DMS114 treated with DMSO at 0.1 percent for 48 hours (cell line): ENCODE measurements at regions not wholly inside any gene's neighbourhood (a gene's known extent, or its start where the extent isn't known, plus 50 kb on each side); places are given as distances from the start of the nearest gene placed in this dataset.

Experiments used
- DNase-seq: peaks from one replicate; lab custom pipeline; 2025; ENCODE audit not compliant: unreplicated experiment; lab: John Stamatoyannopoulos, UW

DNA sequence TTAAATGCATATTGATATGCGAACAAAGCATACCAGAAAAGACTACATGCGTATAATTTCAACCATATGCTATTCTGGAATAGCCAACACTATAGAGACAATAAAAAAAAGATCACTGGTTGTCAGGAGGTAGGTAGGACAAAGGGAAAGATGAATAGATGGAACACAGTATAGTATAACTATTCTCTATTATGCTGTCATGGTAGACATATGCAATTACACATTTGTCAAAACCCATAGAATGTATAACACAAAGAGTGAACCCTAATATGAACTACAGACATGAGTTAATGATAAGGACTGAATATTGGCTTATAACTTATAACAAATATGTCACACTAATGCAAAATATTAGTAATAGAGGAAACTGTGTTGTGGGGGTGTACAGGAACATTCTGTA lies 460.8 kb downstream of the TAF11L14 start:
- DNase-seq, result no peak

- no peak for DNase-seq
Measured at GRCh38 chr5:18097817-18098216, 463.6 kb downstream of the TAF11L14 start.

DNA sequence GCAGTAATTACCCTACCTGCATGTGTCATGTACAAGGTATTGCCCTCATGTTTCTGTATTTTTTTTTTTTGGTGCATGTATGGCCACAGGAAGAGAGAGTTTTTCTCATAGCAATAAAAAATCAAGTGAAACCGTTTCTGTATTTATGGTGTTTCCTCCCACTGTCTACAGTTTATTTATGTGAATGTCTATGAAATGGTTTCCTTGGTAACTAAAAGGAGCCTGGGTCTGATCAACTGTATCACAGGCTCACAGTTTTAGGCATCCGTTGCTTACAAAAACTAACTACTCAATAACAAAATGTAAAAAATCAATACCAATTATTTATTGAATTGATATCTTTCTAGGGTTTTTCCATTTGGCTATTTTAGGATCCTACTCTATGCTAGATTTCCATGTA lies 464.4 kb downstream of the TAF11L14 start:
- no peak for DNase-seq

DNA sequence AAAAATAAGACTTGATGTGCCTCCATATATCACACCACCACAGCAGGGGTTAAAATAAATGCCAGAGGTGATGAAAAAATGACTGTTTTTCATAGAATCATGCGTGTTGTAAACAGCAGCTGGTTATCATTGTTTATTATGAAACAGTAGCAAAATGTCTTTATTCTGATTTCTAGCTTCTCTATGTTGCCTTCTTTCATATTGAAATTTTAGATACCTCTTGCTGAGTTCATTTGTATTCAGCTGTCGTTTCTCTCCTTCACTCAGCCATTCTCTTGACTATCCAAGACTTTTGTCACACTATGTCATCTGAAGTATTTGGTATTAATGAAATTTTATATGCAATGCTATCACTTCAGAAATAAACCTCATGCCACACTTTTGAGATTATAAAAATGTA lies 465.0 kb downstream of the TAF11L14 start:
- DNase-seq, result no peak

- DNase-seq, result no peak
Measured at GRCh38 chr5:18101532-18101931, 467.3 kb downstream of the TAF11L14 start.

GRCh38 chr5:18102733-18103132 lies 468.5 kb downstream of the TAF11L14 start:
- DNase-seq, result no peak

GRCh38 chr5:18105449-18105848 lies 471.2 kb downstream of the TAF11L14 start:
- DNase-seq, result no peak

- no peak for DNase-seq
Measured at GRCh38 chr5:18111906-18112465, 477.7 kb downstream of the TAF11L14 start.

- DNase-seq, result peak; percentile 3
Measured at GRCh38 chr5:18113721-18114120, 479.5 kb downstream of the TAF11L14 start.

DNA sequence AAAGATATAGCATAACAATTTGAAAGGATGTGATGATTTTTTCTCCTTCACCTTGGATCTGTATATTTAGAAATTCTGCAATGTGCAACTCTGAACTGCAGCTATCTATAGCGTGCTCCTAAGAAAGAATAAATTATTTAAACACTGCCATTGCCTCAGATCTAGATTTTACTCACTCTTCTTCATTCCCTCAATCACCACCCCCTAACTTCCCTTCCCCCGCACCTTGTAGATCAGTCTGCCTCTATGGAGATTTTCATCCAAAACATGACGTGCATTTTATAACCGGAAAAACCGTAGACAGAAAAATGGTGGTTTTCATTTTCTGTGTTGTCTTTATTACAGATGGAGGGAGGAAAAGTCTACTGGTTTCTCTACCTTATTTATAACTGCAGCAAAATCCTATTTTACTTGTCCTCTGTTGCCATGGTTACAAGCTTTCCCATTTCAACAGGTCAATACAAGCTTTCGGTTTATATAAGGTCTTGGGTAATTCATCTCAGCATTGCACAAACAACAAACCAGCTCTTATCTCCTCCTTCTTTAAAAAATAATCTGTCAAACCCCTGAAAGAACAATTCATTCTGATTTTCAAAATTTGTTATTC lies 480.0 kb downstream of the TAF11L14 start:
- no peak for DNase-seq

DNA sequence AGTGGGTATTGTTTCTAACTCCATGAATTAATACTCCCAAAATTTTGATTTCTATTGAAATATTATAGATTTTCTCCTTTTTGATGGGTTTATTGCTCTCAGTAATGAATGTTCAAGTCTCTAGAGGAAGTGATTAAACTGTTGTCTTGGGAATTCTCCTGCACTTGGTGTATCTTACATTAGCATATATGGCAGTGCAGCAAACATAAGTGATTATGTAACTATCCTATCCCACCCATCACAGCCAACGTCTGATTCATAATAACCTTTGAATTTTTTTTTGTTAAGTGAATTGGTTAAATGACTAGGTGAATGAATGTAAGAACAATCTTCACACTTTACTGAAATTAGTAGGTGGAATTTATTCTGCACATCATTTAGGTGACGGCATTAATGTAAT lies 483.7 kb downstream of the TAF11L14 start:
- no peak for DNase-seq

GRCh38 chr5:18119156-18119785 lies 485.0 kb downstream of the TAF11L14 start:
- DNase-seq, result no peak

DNA sequence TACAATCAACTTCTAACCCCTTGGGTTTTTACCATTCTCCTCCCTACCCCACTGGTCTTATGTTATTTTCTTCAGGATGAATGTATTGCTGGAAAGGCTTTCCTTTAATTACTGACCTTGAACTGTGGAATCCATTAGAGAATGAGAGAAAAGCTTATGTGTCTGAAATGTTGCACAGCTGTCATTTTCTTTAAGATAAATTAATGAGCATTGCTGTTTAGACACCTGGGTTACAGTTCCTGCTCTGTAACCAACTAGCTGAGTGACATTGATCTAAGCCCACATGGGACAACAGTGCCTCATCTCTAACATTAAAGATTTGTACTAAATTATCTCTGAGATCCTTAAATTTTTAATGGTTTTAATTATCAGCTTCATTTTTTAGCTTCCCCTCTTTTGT lies 507.0 kb downstream of the TAF11L14 start:
- no peak for DNase-seq

- no peak for DNase-seq
Measured at GRCh38 chr5:18142831-18143230, 508.6 kb downstream of the TAF11L14 start.

GRCh38 chr5:18152671-18153070 lies 518.4 kb downstream of the TAF11L14 start:
- no peak for DNase-seq

- DNase-seq, result no peak
Measured at GRCh38 chr5:18158166-18158565, 523.9 kb downstream of the TAF11L14 start.

DNA sequence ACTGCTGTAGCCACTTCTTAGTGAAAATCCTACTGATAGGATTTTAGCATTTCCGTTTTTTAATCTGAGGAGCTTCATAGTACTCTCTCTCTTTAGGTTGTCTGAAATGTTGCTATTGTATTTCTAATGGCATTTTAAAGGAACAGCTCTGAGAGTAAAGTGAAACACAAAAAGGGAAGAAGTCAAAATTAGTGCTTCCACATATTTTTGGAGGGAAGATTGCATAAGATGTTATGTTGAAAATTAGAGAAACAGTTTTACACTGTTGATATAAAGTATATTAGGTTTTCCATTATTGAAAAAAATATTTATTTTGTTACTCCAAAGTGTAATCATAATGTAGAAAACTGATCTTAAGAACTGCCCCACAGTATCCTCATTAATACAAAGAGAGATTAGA lies 525.1 kb downstream of the TAF11L14 start:
- DNase-seq, result no peak

DNA sequence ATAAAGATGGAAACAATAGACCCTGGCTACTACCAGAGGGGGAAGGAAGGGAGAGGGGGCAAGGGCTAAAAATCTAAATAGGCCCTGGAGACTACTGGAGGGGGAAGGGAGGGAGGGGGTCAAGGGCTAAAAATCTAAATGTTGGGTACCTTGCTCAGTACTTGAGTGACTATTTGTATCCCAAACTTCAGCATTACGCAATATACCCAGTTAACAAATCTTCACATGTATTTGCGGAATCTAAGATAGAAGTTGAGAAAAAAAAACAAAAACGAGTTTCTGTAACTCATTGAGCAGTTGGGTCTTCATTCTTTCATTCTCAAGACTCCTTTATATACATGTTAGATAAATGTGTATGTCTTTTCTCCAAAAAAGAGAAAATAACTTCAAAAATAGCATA lies 537.4 kb downstream of the TAF11L14 start:
- DNase-seq, result no peak

GRCh38 chr5:18179579-18179978 lies 545.3 kb downstream of the TAF11L14 start:
- DNase-seq, result no peak

DNA sequence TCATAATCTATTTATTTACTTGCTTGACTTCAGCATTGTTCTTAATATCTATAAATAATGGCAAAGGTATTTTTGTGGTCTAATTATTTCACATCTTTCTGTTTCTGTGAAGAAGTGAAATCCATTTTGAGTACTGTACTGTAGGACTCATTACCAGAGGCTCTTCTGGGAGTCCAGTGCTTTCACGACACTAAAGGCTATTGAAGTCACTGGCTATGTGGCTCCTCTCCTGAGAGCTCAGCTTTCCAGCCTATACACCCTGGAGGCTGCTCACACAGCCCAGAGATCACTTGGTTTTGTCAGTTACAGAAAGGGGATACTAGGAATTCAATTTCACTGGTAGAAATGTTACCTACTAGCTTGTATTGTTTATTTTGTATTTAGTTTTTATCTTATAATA lies 547.3 kb downstream of the TAF11L14 start:
- no peak for DNase-seq

GRCh38 chr5:18195910-18196309 lies 561.6 kb downstream of the TAF11L14 start:
- no peak for DNase-seq

DNA sequence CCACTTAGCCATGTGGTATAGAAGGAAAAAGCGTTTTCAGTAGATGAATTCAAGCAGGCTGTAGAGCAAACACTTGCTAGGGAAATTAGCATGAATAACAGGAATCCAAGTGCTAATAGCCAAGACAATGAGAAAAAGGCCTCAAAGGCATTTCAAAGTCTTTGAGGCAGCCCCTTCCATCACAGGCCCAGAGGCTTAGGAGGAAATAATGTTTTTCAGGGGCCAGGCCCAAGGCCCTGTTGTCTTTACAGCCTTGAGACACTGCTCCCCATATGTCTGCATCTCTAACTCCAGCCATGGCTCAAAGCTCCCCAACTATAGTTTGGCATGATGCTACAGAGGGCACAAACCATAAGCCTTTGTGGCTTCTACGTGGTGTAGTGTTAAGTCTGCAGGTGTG lies 563.5 kb downstream of the TAF11L14 start:
- DNase-seq, result no peak

GRCh38 chr5:18202164-18202563 lies 567.9 kb downstream of the TAF11L14 start:
- no peak for DNase-seq
